ENCODE measurements at regions not wholly inside any gene's neighbourhood (a gene's known extent, or its start where the extent isn't known, plus 50 kb on each side); places are given as distances from the start of the nearest gene placed in this dataset.

DNA sequence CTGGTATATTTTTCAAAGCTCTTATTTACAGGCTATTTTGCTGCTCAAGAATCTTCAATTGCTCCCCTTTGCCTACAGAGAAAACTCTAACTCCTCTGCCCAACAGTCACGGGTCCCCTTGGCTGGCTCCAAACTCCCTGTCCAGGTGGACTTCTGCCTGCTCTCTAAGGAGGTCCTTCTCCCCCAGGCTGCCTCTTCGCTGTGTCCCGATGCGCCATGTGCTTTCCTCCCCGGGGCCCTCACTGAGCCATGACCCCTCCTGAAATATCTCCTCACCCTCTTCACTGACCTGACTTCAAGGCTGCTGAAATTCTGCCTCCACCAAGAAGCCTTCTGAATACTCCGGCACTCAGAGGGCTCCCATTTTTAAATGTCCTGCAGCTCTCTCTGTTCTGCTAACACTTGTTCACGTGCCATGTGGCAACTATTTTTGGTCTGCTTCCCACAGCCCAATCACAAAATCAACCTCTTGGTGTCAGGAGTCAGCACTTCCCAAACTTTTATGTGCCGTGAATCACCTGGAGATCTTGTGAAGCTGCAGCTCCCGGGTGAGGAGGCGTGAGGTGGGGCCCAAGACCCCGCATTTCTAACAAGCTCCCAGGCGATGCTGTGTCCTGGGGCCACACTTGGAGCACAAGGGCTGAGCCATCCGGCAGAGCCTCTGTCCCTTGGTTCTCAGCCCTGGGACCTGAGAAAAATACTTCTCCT, 85.7 kb upstream of the COL13A1 start:
- intact Hi-C loops (cut with micrococcal nuclease; ENCODE audit: unreplicated experiment), result loop anchor here (5.0 kb wide), 1 partner anchor 199 kb away; no protein-coding TSS in a partner anchor
- Histone ChIP-seq H3K36me3 (ENCODE audit: insufficient read depth, low read length, poor library complexity, severe bottlenecking) (no peaks in the 10 kb centered on the region), H3K4me1 (ENCODE audit: insufficient read depth, low read length, poor library complexity, severe bottlenecking) (no peaks in the 10 kb centered on the region), H3K27ac (ENCODE audit: low read depth, low read length, poor library complexity, severe bottlenecking) (no peak overlapping the region), H3K9me3 (ENCODE audit: low read depth, low read length, poor library complexity, severe bottlenecking) (no peaks in the 10 kb centered on the region), H3K4me3 (ENCODE audit: low read depth, low read length, poor library complexity, severe bottlenecking) (no peak overlapping the region), H3K27me3 (replicated peaks; ENCODE audit: insufficient read depth, low read depth, low read length, poor library complexity) (no peaks in the 10 kb centered on the region)
- BruUV-seq (replicated peaks), result no TSS peak
- TF ChIP-seq EZH2 (IDR thresholded peaks at IDR 0.05; ENCODE audit: borderline replicate concordance, low read depth, low read length, poor library complexity, severe bottlenecking), result no peak
- TF ChIP-seq, protein P1, sequence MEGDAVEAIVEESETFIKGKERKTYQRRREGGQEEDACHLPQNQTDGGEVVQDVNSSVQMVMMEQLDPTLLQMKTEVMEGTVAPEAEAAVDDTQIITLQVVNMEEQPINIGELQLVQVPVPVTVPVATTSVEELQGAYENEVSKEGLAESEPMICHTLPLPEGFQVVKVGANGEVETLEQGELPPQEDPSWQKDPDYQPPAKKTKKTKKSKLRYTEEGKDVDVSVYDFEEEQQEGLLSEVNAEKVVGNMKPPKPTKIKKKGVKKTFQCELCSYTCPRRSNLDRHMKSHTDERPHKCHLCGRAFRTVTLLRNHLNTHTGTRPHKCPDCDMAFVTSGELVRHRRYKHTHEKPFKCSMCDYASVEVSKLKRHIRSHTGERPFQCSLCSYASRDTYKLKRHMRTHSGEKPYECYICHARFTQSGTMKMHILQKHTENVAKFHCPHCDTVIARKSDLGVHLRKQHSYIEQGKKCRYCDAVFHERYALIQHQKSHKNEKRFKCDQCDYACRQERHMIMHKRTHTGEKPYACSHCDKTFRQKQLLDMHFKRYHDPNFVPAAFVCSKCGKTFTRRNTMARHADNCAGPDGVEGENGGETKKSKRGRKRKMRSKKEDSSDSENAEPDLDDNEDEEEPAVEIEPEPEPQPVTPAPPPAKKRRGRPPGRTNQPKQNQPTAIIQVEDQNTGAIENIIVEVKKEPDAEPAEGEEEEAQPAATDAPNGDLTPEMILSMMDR (conservative IDR thresholded peaks at IDR 0.05; ENCODE audit: low read depth, low read length), result no peak
- POLR2A ChIA-PET (ENCODE audit: low non-redundant PET), result no interaction called here
- DNase-seq (ENCODE audit: low spot score), result no peak
- CTCF ChIA-PET, result no interaction called here

DNA sequence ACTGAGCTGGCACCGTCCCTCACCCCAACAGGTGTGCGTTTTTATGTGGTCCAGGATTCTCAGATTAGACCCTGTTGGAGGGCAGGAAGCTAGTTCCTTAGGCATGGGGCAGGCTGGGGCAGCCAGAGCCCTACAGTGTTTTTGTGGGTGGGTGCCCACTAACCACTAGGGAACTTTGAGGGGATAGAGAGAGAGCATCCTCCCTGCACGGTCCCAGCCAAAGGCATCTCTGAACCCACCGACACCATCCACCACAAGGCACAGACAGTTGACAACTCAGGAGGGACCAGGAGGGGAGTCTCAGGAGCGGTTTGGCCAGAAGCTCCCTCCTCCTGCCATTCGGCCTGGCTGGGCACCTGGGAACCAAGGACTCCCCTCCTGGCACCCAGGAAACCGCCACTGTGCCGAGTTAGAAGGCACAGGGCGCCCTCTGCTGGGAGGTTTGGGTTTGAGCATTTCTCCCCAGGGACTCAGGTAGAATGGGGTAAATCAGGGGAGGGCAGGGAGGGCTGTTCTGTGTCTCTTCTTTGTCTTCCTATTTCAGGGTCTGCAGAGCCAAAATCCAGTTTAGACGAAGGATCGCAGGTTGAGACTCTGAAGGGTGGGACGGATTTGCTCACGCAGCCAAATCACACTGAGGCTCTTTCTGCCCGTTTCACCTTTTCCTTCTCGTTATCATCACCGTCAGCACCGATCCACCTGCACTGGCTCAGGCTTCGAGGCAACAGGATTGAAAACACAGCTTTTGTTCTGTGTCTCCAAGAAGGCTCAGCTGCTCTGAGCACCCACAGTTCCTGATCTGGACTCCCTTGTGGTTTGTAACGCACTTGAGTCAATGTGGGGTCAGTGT, 84.8 kb upstream of the COL13A1 start:
- intact Hi-C loops (cut with micrococcal nuclease; ENCODE audit: unreplicated experiment), result loop anchor here (1.0 to 5.0 kb wide), 2 partner anchors 73 to 200 kb away; no protein-coding TSS in a partner anchor
- BruUV-seq (replicated peaks), result no TSS peak
- Histone ChIP-seq H3K4me1 (ENCODE audit: insufficient read depth, low read length, poor library complexity, severe bottlenecking) (no peaks in the 10 kb centered on the region), H3K9me3 (ENCODE audit: low read depth, low read length, poor library complexity, severe bottlenecking) (no peaks in the 10 kb centered on the region), H3K27me3 (replicated peaks; ENCODE audit: insufficient read depth, low read depth, low read length, poor library complexity) (no peaks in the 10 kb centered on the region), H3K36me3 (ENCODE audit: insufficient read depth, low read length, poor library complexity, severe bottlenecking) (no peaks in the 10 kb centered on the region), H3K27ac (ENCODE audit: low read depth, low read length, poor library complexity, severe bottlenecking) (no peak overlapping the region), H3K4me3 (ENCODE audit: low read depth, low read length, poor library complexity, severe bottlenecking) (no peak overlapping the region)
- DNase-seq (ENCODE audit: low spot score), result peak; percentile 60
- ChIA-PET POLR2A (ENCODE audit: low non-redundant PET) (no interaction called here), CTCF (no interaction called here)
- TF ChIP-seq, protein P1 (conservative IDR thresholded peaks at IDR 0.05; ENCODE audit: low read depth, low read length), result peak; percentile 87
- no peak for TF ChIP-seq EZH2 (IDR thresholded peaks at IDR 0.05; ENCODE audit: borderline replicate concordance, low read depth, low read length, poor library complexity, severe bottlenecking)

DNA sequence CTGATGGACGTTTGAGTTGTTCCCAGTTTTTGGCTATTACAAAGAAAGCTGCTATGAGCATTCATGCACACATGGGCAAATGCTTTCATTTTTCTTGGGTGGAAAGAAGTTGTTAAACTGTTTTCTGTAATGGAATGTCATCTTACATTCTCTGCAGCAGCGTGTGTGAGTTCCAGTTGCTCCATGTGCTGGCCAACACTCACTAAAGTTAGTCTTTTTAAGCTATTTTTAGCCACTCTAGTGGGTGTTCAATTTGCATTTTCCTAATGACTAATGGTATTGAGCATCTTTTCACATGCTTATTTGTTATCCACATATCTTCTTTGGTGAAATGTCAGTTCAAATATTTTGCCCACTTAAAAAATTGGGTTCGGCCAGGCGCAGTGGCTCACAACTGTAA, 82.8 kb upstream of the COL13A1 start:
- H3K27ac ChIP-seq (ENCODE audit: low read depth, low read length, poor library complexity, severe bottlenecking), result no peak overlapping the region
- no peaks in the 10 kb centered on the region for H3K27me3 ChIP-seq (replicated peaks; ENCODE audit: insufficient read depth, low read depth, low read length, poor library complexity)
- H3K4me3 ChIP-seq (ENCODE audit: low read depth, low read length, poor library complexity, severe bottlenecking), result no peak overlapping the region
- BruUV-seq (replicated peaks), result no TSS peak
- no peaks in the 10 kb centered on the region for H3K4me1 ChIP-seq (ENCODE audit: insufficient read depth, low read length, poor library complexity, severe bottlenecking)
- intact Hi-C loops (cut with micrococcal nuclease; ENCODE audit: unreplicated experiment), result loop anchor here (5.0 kb wide), 1 partner anchor 202 kb away; no protein-coding TSS in a partner anchor
- POLR2A ChIA-PET (ENCODE audit: low non-redundant PET), result no interaction called here
- CTCF ChIA-PET, result no interaction called here
- no peaks in the 10 kb centered on the region for H3K36me3 ChIP-seq (ENCODE audit: insufficient read depth, low read length, poor library complexity, severe bottlenecking)
- DNase-seq (ENCODE audit: low spot score), result no peak
- H3K9me3 ChIP-seq (ENCODE audit: low read depth, low read length, poor library complexity, severe bottlenecking), result no peaks in the 10 kb centered on the region
- TF ChIP-seq EZH2 (IDR thresholded peaks at IDR 0.05; ENCODE audit: borderline replicate concordance, low read depth, low read length, poor library complexity, severe bottlenecking), result no peak
- TF ChIP-seq, protein P1 (conservative IDR thresholded peaks at IDR 0.05; ENCODE audit: low read depth, low read length), result no peak
